ENCODE measurements at regions not wholly inside any gene's neighbourhood (a gene's known extent, or its start where the extent isn't known, plus 50 kb on each side); places are given as distances from the start of the nearest gene placed in this dataset.

- TF ChIP-seq CTCF (IDR thresholded peaks at IDR 0.05; ENCODE audit: low read depth, low read length) = no peak
- no peak for TF ChIP-seq EZH2phosphoT487 (IDR thresholded peaks at IDR 0.05; ENCODE audit: low read depth)
Measured at GRCh38 chr16:35208001-35208935, 1748.9 kb downstream of the TP53TG3F start.

Data from OCI-LY3 (cell line).